Neuronal stem cell (in vitro differentiated cells): ENCODE measurements at regions not wholly inside any gene's neighbourhood (a gene's known extent, or its start where the extent isn't known, plus 50 kb on each side); places are given as distances from the start of the nearest gene placed in this dataset.

Source experiments
- DNase-seq: peaks from one replicate; pipeline ENCODE4 v3.0.0-alpha.2; 2013; ENCODE audit warnings: low spot score
- H2AFZ ChIP-seq: one replicate; pipeline ENCODE4 v1.6.1; 2013; ENCODE audit warnings: mild to moderate bottlenecking, low read length, inconsistent platforms
- H2AK5ac ChIP-seq: 2 replicates; pipeline ENCODE4 v1.6.1; 2013; ENCODE audit warnings: low read depth, mild to moderate bottlenecking, inconsistent platforms, low read length, moderate library complexity, mixed read lengths
- H2BK120ac ChIP-seq: 2 replicates; pipeline ENCODE4 v1.6.1; 2013; ENCODE audit warnings: low read depth, mild to moderate bottlenecking, inconsistent platforms, low read length, moderate library complexity, mixed read lengths
- H2BK12ac ChIP-seq: one replicate; pipeline ENCODE4 v1.6.1; 2013; ENCODE audit warnings: low read length, inconsistent platforms
- H2BK15ac ChIP-seq: 2 replicates; pipeline ENCODE4 v1.6.1; 2013; ENCODE audit warnings: mild to moderate bottlenecking, low read length, inconsistent platforms, mixed read lengths
- H2BK5ac ChIP-seq: one replicate; pipeline ENCODE4 v1.6.1; 2013; ENCODE audit warnings: inconsistent platforms, mild to moderate bottlenecking, low read length, moderate library complexity
- H3K14ac ChIP-seq: one replicate; pipeline ENCODE4 v1.6.1; 2013; ENCODE audit warnings: low read length, inconsistent platforms
- H3K18ac ChIP-seq: 2 replicates; pipeline ENCODE4 v1.6.1; 2013; ENCODE audit warnings: low read length, inconsistent platforms
- H3K23ac ChIP-seq: 2 replicates; pipeline ENCODE4 v1.6.1; 2013; ENCODE audit warnings: low read depth, mild to moderate bottlenecking, mixed read lengths, low read length, inconsistent platforms; ENCODE audit not compliant: poor library complexity
- H3K27ac ChIP-seq: replicated peaks from 3 replicates; pipeline ENCODE4 v1.5.1; 2013; ENCODE audit warnings: low read length, inconsistent platforms
- H3K27me3 ChIP-seq, 3 experiments: 2 replicates each; pipeline ENCODE4 v1.6.1; 2013; ENCODE audit warnings: low read length in 3 of 3, mild to moderate bottlenecking in 2 of 3, inconsistent platforms in 1 of 3, low read depth in 1 of 3, mixed read lengths in 1 of 3, moderate library complexity in 1 of 3; ENCODE audit not compliant: control insufficient read depth in 3 of 3, insufficient read depth in 3 of 3
- H3K36me3 ChIP-seq, 2 donors: replicated peaks in 1 of 2; 2 replicates each; pipeline ENCODE4 v1.6.1; 2013; ENCODE audit warnings: low read length in 2 of 2; ENCODE audit not compliant: control insufficient read depth in 2 of 2, insufficient read depth in 2 of 2
- H3K4ac ChIP-seq: 2 replicates; pipeline ENCODE4 v1.6.1; 2013; ENCODE audit warnings: inconsistent platforms, mild to moderate bottlenecking, low read length, moderate library complexity
- H3K4me1 ChIP-seq, 2 donors: 1 replicate in 1 of 2; 2 replicates in 1 of 2; pipeline ENCODE4 v1.6.1; 2013; ENCODE audit warnings: low read length in 2 of 2, low read depth in 1 of 2; ENCODE audit not compliant: control insufficient read depth in 2 of 2, insufficient read depth in 1 of 2
- H3K4me2 ChIP-seq: one replicate; pipeline ENCODE4 v1.6.1; 2013; ENCODE audit warnings: mild to moderate bottlenecking, low read length, inconsistent platforms; ENCODE audit not compliant: insufficient read depth, poor library complexity, severe bottlenecking
- H3K4me3 ChIP-seq, 2 donors: 2 replicates each; pipeline ENCODE4 v1.5.1; 2013; ENCODE audit warnings: low read length in 2 of 2, mild to moderate bottlenecking in 2 of 2, inconsistent platforms in 1 of 2, moderate library complexity in 1 of 2
- H3K79me1 ChIP-seq: one replicate; pipeline ENCODE4 v1.6.1; 2013; ENCODE audit warnings: low read depth, mild to moderate bottlenecking, inconsistent platforms, low read length, moderate library complexity
- H3K9ac ChIP-seq: one replicate; pipeline ENCODE4 v1.6.1; 2013; ENCODE audit warnings: mild to moderate bottlenecking, low read depth, low read length, inconsistent platforms; ENCODE audit not compliant: poor library complexity
- H3K9me3 ChIP-seq, 2 donors: replicated peaks in 1 of 2; 2 replicates each; pipeline versions ENCODE3 to v1.6.1; 2013; ENCODE audit warnings: low read length in 2 of 2, mild to moderate bottlenecking in 2 of 2, inconsistent platforms in 1 of 2, low read depth in 1 of 2, mixed read lengths in 1 of 2, moderate library complexity in 1 of 2; ENCODE audit not compliant: control insufficient read depth in 2 of 2, insufficient read depth in 1 of 2
- H4K8ac ChIP-seq: one replicate; pipeline ENCODE4 v1.6.1; 2013; ENCODE audit warnings: low read depth, mild to moderate bottlenecking, inconsistent platforms, low read length, moderate library complexity
- H4K91ac ChIP-seq: one replicate; pipeline ENCODE4 v1.6.1; 2013; ENCODE audit warnings: low read length, low read depth, mild to moderate bottlenecking, inconsistent platforms; ENCODE audit not compliant: poor library complexity
- WGBS, 2 donors: extraction: QIAGEN DNeasy Blood & Tissue Kit; methylation state at CpG; one replicate each; pipeline ENCODE4 v1.1.7; 2013; ENCODE audit warnings: missing lambda C conversion rate in 2 of 2, mixed read lengths in 1 of 2; ENCODE audit not compliant: insufficient read length in 2 of 2, insufficient replicate concordance in 1 of 2; ENCODE audit errors: extremely low coverage in 2 of 2; 5-methylcytosine and 5-hydroxymethylcytosine counted together

- DNase-seq, result no peak
- Histone ChIP-seq H3K4me1 (no peaks in the 10 kb centered on the region), H3K4me3 (no peak overlapping the region), H3K23ac (no peak overlapping the region), H2BK15ac (no peak overlapping the region), H2BK5ac (no peak overlapping the region), H3K36me3 (no peaks in the 10 kb centered on the region), H3K14ac (no peak overlapping the region), H2AK5ac (no peak overlapping the region), H2BK12ac (no peak overlapping the region), H4K8ac (no peak overlapping the region), H3K79me1 (no peaks in the 10 kb centered on the region), H3K4me2 (no peak overlapping the region), H3K27me3 (no peaks in the 10 kb centered on the region), H3K27ac (no peak overlapping the region), H4K91ac (no peak overlapping the region), H3K9ac (no peak overlapping the region), H2BK120ac (no peak overlapping the region), H3K18ac (no peak overlapping the region), H2AFZ (no peak overlapping the region), H3K4ac (no peak overlapping the region), H3K9me3 (peaks cover 0 to 2% of the 10 kb centered on the region in 2 donors)
- no CpG with 5 or more reads among the region's 6 CpGs for WGBS, 2 donors
Observed at GRCh38 chr15:57872281-57873030, 165.9 kb downstream of the POLR2M start.

GRCh38 chr15:57873564-57874209 lies 167.2 kb downstream of the POLR2M start:
- Histone ChIP-seq H2BK5ac (no peak overlapping the region), H2AFZ (no peak overlapping the region), H4K8ac (no peak overlapping the region), H2BK15ac (no peak overlapping the region), H3K4me2 (no peak overlapping the region), H3K9ac (no peak overlapping the region), H3K4me1 (no peaks in the 10 kb centered on the region), H3K79me1 (no peaks in the 10 kb centered on the region), H3K27me3 (no peaks in the 10 kb centered on the region), H3K27ac (no peak overlapping the region), H3K36me3 (no peaks in the 10 kb centered on the region), H2BK120ac (no peak overlapping the region), H3K4ac (no peak overlapping the region), H3K23ac (no peak overlapping the region), H2AK5ac (no peak overlapping the region), H3K14ac (no peak overlapping the region), H4K91ac (no peak overlapping the region), H2BK12ac (no peak overlapping the region), H3K9me3 (no peaks in the 10 kb centered on the region), H3K18ac (no peak overlapping the region), H3K4me3 (no peak overlapping the region)
- DNase-seq, result no peak
- WGBS, 2 donors, result no CpG with 5 or more reads among the region's 2 CpGs

- no peak overlapping the region for H3K27ac ChIP-seq
- H2BK5ac ChIP-seq, result no peak overlapping the region
- H2BK12ac ChIP-seq, result no peak overlapping the region
- H3K4me3 ChIP-seq, result no peak overlapping the region
- no peaks in the 10 kb centered on the region for H3K27me3 ChIP-seq
- no peak overlapping the region for H3K4ac ChIP-seq
- H3K4me2 ChIP-seq, result no peak overlapping the region
- H2BK120ac ChIP-seq, result no peak overlapping the region
- H3K4me1 ChIP-seq, result no peaks in the 10 kb centered on the region
- H2AFZ ChIP-seq, result no peak overlapping the region
- DNase-seq, result no peak
- H3K9ac ChIP-seq, result no peak overlapping the region
- H4K8ac ChIP-seq, result no peak overlapping the region
- H3K18ac ChIP-seq, result no peak overlapping the region
- no peak overlapping the region for H2AK5ac ChIP-seq
- H4K91ac ChIP-seq, result no peak overlapping the region
- no peaks in the 10 kb centered on the region for H3K36me3 ChIP-seq
- no peak overlapping the region for H3K14ac ChIP-seq
- no peak overlapping the region for H2BK15ac ChIP-seq
- no peak overlapping the region for H3K23ac ChIP-seq
- no peaks in the 10 kb centered on the region for H3K9me3 ChIP-seq
- no peaks in the 10 kb centered on the region for H3K79me1 ChIP-seq
Observed at GRCh38 chr15:57875347-57875746, 168.8 kb downstream of the POLR2M start.

- WGBS, 2 donors, result no CpG with 5 or more reads among the region's 2 CpGs
- Histone ChIP-seq H3K18ac (no peak overlapping the region), H3K4ac (no peak overlapping the region), H4K8ac (no peak overlapping the region), H2BK5ac (no peak overlapping the region), H2AFZ (no peak overlapping the region), H3K27ac (no peak overlapping the region), H3K23ac (no peak overlapping the region), H3K36me3 (no peaks in the 10 kb centered on the region), H3K4me1 (no peaks in the 10 kb centered on the region), H3K9me3 (no peaks in the 10 kb centered on the region), H3K27me3 (no peaks in the 10 kb centered on the region), H3K79me1 (no peaks in the 10 kb centered on the region), H2BK12ac (no peak overlapping the region), H3K9ac (no peak overlapping the region), H3K14ac (no peak overlapping the region), H2AK5ac (no peak overlapping the region), H2BK120ac (no peak overlapping the region), H2BK15ac (no peak overlapping the region), H4K91ac (no peak overlapping the region), H3K4me2 (no peak overlapping the region), H3K4me3 (no peak overlapping the region)
- DNase-seq, result no peak
Observed at GRCh38 chr15:57878573-57878972, 172.1 kb downstream of the POLR2M start.
